ENCODE measurements at regions not wholly inside any gene's neighbourhood (a gene's known extent, or its start where the extent isn't known, plus 50 kb on each side); places are given as distances from the start of the nearest gene placed in this dataset.
"Not testable (repeated sequence)": the region's sequence is repeated elsewhere in the genome, so short reads cannot be mapped to it uniquely, and the experiment has no call there.

GRCh38 chr6:115835314-115835713, 225.4 kb downstream of the FRK start:
- no peak overlapping the region for H2AFZ ChIP-seq (ENCODE audit: low read length)
- no peaks in the 10 kb centered on the region for H3K36me3 ChIP-seq (ENCODE audit: insufficient read depth, low read length)
- no peak overlapping the region for H3K4me3 ChIP-seq (ENCODE audit: low read depth, low read length, poor library complexity, severe bottlenecking)
- no peaks in the 10 kb centered on the region for H3F3A ChIP-seq (ENCODE audit: insufficient read depth, low read length)
- TF ChIP-seq CTCF (IDR thresholded peaks at IDR 0.05; ENCODE audit: low read length) (no peak), EZH2 (IDR thresholded peaks at IDR 0.05; ENCODE audit: borderline replicate concordance, low read length) (no peak)
- H3K4me1 ChIP-seq (ENCODE audit: insufficient read depth, low read length, severe bottlenecking): no peaks in the 10 kb centered on the region
- no peaks in the 10 kb centered on the region for H3K79me2 ChIP-seq (ENCODE audit: insufficient read depth, low read length)
- no peak overlapping the region for H3K9ac ChIP-seq (ENCODE audit: low read length)
- no peaks in the 10 kb centered on the region for H3K9me2 ChIP-seq (ENCODE audit: low read depth, low read length)
- no peaks in the 10 kb centered on the region for H4K20me1 ChIP-seq (ENCODE audit: insufficient read depth, low read length)
- no peak overlapping the region for H3K4me2 ChIP-seq (ENCODE audit: low read length)
- no peak overlapping the region for H3K27ac ChIP-seq (ENCODE audit: low read depth, low read length, poor library complexity, severe bottlenecking)
- H3K9me3 ChIP-seq (ENCODE audit: low read length): no peaks in the 10 kb centered on the region
- H3K27me3 ChIP-seq (ENCODE audit: insufficient read depth, low read length): no peaks in the 10 kb centered on the region

GRCh38 chr6:115834542-115834941, 226.1 kb downstream of the FRK start:
- not testable (repeated sequence) for H3K79me2 ChIP-seq (ENCODE audit: insufficient read depth, low read length); H3K27ac ChIP-seq (ENCODE audit: low read depth, low read length, poor library complexity, severe bottlenecking); H3K9me2 ChIP-seq (ENCODE audit: low read depth, low read length); H4K20me1 ChIP-seq (ENCODE audit: insufficient read depth, low read length); H3K9me3 ChIP-seq (ENCODE audit: low read length); H3K9ac ChIP-seq (ENCODE audit: low read length); H2AFZ ChIP-seq (ENCODE audit: low read length); H3K4me2 ChIP-seq (ENCODE audit: low read length); H3K4me1 ChIP-seq (ENCODE audit: insufficient read depth, low read length, severe bottlenecking); H3K4me3 ChIP-seq (ENCODE audit: low read depth, low read length, poor library complexity, severe bottlenecking); H3K27me3 ChIP-seq (ENCODE audit: insufficient read depth, low read length); H3K36me3 ChIP-seq (ENCODE audit: insufficient read depth, low read length); H3F3A ChIP-seq (ENCODE audit: insufficient read depth, low read length)

- TF ChIP-seq EZH2 (IDR thresholded peaks at IDR 0.05; ENCODE audit: borderline replicate concordance, low read length): no peak
- TF ChIP-seq CTCF (IDR thresholded peaks at IDR 0.05; ENCODE audit: low read length): no peak
- Histone ChIP-seq H4K20me1 (ENCODE audit: insufficient read depth, low read length) (no peaks in the 10 kb centered on the region), H2AFZ (ENCODE audit: low read length) (no peak overlapping the region), H3K79me2 (ENCODE audit: insufficient read depth, low read length) (no peaks in the 10 kb centered on the region), H3F3A (ENCODE audit: insufficient read depth, low read length) (no peaks in the 10 kb centered on the region), H3K36me3 (ENCODE audit: insufficient read depth, low read length) (no peaks in the 10 kb centered on the region), H3K9ac (ENCODE audit: low read length) (no peak overlapping the region), H3K4me3 (ENCODE audit: low read depth, low read length, poor library complexity, severe bottlenecking) (no peak overlapping the region), H3K27me3 (ENCODE audit: insufficient read depth, low read length) (no peaks in the 10 kb centered on the region), H3K9me3 (ENCODE audit: low read length) (no peaks in the 10 kb centered on the region), H3K27ac (ENCODE audit: low read depth, low read length, poor library complexity, severe bottlenecking) (no peak overlapping the region), H3K4me2 (ENCODE audit: low read length) (no peak overlapping the region), H3K4me1 (ENCODE audit: insufficient read depth, low read length, severe bottlenecking) (no peaks in the 10 kb centered on the region), H3K9me2 (ENCODE audit: low read depth, low read length) (no peaks in the 10 kb centered on the region)
These were observed 227.9 kb downstream of the FRK start for GRCh38 chr6:115832786-115833185.

GRCh38 chr6:115832186-115832585, 228.5 kb downstream of the FRK start:
- Histone ChIP-seq H3K9ac (ENCODE audit: low read length) (no peak overlapping the region), H3K79me2 (ENCODE audit: insufficient read depth, low read length) (no peaks in the 10 kb centered on the region), H3K4me2 (ENCODE audit: low read length) (no peak overlapping the region), H3K27me3 (ENCODE audit: insufficient read depth, low read length) (no peaks in the 10 kb centered on the region), H3K27ac (ENCODE audit: low read depth, low read length, poor library complexity, severe bottlenecking) (no peak overlapping the region), H4K20me1 (ENCODE audit: insufficient read depth, low read length) (no peaks in the 10 kb centered on the region), H3K9me3 (ENCODE audit: low read length) (no peaks in the 10 kb centered on the region), H3K9me2 (ENCODE audit: low read depth, low read length) (no peaks in the 10 kb centered on the region), H3F3A (ENCODE audit: insufficient read depth, low read length) (no peaks in the 10 kb centered on the region), H3K36me3 (ENCODE audit: insufficient read depth, low read length) (no peaks in the 10 kb centered on the region), H2AFZ (ENCODE audit: low read length) (no peak overlapping the region), H3K4me3 (ENCODE audit: low read depth, low read length, poor library complexity, severe bottlenecking) (no peak overlapping the region), H3K4me1 (ENCODE audit: insufficient read depth, low read length, severe bottlenecking) (no peaks in the 10 kb centered on the region)
- TF ChIP-seq EZH2 (IDR thresholded peaks at IDR 0.05; ENCODE audit: borderline replicate concordance, low read length) (no peak), CTCF (IDR thresholded peaks at IDR 0.05; ENCODE audit: low read length) (no peak)

Data from OCI-LY1 (cell line).